CD4-positive, alpha-beta T cell treated with Interleukin-2 at 100 ng/mL for 4 hours (primary cell): ENCODE measurements at regions not wholly inside any gene's neighbourhood (a gene's known extent, or its start where the extent isn't known, plus 50 kb on each side); places are given as distances from the start of the nearest gene placed in this dataset.

Experiments
- DNase-seq: peaks from one replicate; pipeline ENCODE4 v3.0.0-alpha.2; 2020; ENCODE audit warnings: low spot score

- DNase-seq, result no peak
Measured at GRCh38 chr9:109883623-109884022, 103.6 kb downstream of the PALM2AKAP2 start.

- DNase-seq, result no peak
Measured at GRCh38 chr9:109886041-109886440, 106.0 kb downstream of the PALM2AKAP2 start.

- no peak for DNase-seq
Measured at GRCh38 chr9:109886617-109887016, 106.6 kb downstream of the PALM2AKAP2 start.

- DNase-seq, result no peak
Measured at GRCh38 chr9:109887079-109887478, 107.1 kb downstream of the PALM2AKAP2 start.

GRCh38 chr9:109888695-109889094 is 108.7 kb downstream of the PALM2AKAP2 start:
- DNase-seq, result no peak

GRCh38 chr9:109889456-109889855 is 109.5 kb downstream of the PALM2AKAP2 start:
- DNase-seq, result no peak

GRCh38 chr9:109893241-109893640 is 113.2 kb downstream of the PALM2AKAP2 start:
- no peak for DNase-seq

GRCh38 chr9:109894473-109894872 is 114.5 kb downstream of the PALM2AKAP2 start:
- no peak for DNase-seq

- no peak for DNase-seq
Measured at GRCh38 chr9:109894921-109895758, 115.1 kb downstream of the PALM2AKAP2 start.

GRCh38 chr9:109901201-109901600 is 121.2 kb downstream of the PALM2AKAP2 start:
- DNase-seq, result no peak

GRCh38 chr9:109903515-109904138 is 123.6 kb downstream of the PALM2AKAP2 start:
- DNase-seq, result peak; percentile 64

GRCh38 chr9:109904666-109905065 is 124.7 kb downstream of the PALM2AKAP2 start:
- no peak for DNase-seq

GRCh38 chr9:109905472-109905871 is 125.5 kb downstream of the PALM2AKAP2 start:
- DNase-seq, result no peak

- DNase-seq, result no peak
Measured at GRCh38 chr9:109906766-109907382, 126.9 kb downstream of the PALM2AKAP2 start.

- no peak for DNase-seq
Measured at GRCh38 chr9:109907400-109907799, 127.4 kb downstream of the PALM2AKAP2 start.

- no peak for DNase-seq
Measured at GRCh38 chr9:109907810-109908458, 127.9 kb downstream of the PALM2AKAP2 start.

GRCh38 chr9:109908459-109909390 is 128.7 kb downstream of the PALM2AKAP2 start:
- DNase-seq, result no peak

- DNase-seq, result no peak
Measured at GRCh38 chr9:109910671-109911518, 130.9 kb downstream of the PALM2AKAP2 start.

GRCh38 chr9:109912082-109912582 is 132.1 kb downstream of the PALM2AKAP2 start:
- no peak for DNase-seq
